ENCODE measurements at regions not wholly inside any gene's neighbourhood (a gene's known extent, or its start where the extent isn't known, plus 50 kb on each side); places are given as distances from the start of the nearest gene placed in this dataset.

GRCh38 chr12:127507341-127507740 lies 759.6 kb upstream of the TMEM132C start (continued):
- TF ChIP-seq, protein P1, sequence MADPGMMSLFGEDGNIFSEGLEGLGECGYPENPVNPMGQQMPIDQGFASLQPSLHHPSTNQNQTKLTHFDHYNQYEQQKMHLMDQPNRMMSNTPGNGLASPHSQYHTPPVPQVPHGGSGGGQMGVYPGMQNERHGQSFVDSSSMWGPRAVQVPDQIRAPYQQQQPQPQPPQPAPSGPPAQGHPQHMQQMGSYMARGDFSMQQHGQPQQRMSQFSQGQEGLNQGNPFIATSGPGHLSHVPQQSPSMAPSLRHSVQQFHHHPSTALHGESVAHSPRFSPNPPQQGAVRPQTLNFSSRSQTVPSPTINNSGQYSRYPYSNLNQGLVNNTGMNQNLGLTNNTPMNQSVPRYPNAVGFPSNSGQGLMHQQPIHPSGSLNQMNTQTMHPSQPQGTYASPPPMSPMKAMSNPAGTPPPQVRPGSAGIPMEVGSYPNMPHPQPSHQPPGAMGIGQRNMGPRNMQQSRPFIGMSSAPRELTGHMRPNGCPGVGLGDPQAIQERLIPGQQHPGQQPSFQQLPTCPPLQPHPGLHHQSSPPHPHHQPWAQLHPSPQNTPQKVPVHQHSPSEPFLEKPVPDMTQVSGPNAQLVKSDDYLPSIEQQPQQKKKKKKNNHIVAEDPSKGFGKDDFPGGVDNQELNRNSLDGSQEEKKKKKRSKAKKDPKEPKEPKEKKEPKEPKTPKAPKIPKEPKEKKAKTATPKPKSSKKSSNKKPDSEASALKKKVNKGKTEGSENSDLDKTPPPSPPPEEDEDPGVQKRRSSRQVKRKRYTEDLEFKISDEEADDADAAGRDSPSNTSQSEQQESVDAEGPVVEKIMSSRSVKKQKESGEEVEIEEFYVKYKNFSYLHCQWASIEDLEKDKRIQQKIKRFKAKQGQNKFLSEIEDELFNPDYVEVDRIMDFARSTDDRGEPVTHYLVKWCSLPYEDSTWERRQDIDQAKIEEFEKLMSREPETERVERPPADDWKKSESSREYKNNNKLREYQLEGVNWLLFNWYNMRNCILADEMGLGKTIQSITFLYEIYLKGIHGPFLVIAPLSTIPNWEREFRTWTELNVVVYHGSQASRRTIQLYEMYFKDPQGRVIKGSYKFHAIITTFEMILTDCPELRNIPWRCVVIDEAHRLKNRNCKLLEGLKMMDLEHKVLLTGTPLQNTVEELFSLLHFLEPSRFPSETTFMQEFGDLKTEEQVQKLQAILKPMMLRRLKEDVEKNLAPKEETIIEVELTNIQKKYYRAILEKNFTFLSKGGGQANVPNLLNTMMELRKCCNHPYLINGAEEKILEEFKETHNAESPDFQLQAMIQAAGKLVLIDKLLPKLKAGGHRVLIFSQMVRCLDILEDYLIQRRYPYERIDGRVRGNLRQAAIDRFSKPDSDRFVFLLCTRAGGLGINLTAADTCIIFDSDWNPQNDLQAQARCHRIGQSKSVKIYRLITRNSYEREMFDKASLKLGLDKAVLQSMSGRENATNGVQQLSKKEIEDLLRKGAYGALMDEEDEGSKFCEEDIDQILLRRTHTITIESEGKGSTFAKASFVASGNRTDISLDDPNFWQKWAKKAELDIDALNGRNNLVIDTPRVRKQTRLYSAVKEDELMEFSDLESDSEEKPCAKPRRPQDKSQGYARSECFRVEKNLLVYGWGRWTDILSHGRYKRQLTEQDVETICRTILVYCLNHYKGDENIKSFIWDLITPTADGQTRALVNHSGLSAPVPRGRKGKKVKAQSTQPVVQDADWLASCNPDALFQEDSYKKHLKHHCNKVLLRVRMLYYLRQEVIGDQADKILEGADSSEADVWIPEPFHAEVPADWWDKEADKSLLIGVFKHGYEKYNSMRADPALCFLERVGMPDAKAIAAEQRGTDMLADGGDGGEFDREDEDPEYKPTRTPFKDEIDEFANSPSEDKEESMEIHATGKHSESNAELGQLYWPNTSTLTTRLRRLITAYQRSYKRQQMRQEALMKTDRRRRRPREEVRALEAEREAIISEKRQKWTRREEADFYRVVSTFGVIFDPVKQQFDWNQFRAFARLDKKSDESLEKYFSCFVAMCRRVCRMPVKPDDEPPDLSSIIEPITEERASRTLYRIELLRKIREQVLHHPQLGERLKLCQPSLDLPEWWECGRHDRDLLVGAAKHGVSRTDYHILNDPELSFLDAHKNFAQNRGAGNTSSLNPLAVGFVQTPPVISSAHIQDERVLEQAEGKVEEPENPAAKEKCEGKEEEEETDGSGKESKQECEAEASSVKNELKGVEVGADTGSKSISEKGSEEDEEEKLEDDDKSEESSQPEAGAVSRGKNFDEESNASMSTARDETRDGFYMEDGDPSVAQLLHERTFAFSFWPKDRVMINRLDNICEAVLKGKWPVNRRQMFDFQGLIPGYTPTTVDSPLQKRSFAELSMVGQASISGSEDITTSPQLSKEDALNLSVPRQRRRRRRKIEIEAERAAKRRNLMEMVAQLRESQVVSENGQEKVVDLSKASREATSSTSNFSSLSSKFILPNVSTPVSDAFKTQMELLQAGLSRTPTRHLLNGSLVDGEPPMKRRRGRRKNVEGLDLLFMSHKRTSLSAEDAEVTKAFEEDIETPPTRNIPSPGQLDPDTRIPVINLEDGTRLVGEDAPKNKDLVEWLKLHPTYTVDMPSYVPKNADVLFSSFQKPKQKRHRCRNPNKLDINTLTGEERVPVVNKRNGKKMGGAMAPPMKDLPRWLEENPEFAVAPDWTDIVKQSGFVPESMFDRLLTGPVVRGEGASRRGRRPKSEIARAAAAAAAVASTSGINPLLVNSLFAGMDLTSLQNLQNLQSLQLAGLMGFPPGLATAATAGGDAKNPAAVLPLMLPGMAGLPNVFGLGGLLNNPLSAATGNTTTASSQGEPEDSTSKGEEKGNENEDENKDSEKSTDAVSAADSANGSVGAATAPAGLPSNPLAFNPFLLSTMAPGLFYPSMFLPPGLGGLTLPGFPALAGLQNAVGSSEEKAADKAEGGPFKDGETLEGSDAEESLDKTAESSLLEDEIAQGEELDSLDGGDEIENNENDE (IDR thresholded peaks at IDR 0.05; ENCODE audit: insufficient replicate concordance, low read length): no peak
- no peak for TF ChIP-seq FOSL1 (IDR thresholded peaks at IDR 0.05; ENCODE audit: insufficient read depth, low read depth, low read length)
